GM20000 (cell line): ENCODE measurements at regions not wholly inside any gene's neighbourhood (a gene's known extent, or its start where the extent isn't known, plus 50 kb on each side); places are given as distances from the start of the nearest gene placed in this dataset.

Source experiments
- DNase-seq: peaks from one replicate; pipeline ENCODE4 v3.0.0; 2012; ENCODE audit warnings: low spot score
- CTCF ChIP-seq: IDR thresholded peaks from 2 replicates; pipeline ENCODE4 v1.5.1; 2012; ENCODE audit warnings: mild to moderate bottlenecking, control low read depth; ENCODE audit errors: extremely low read depth, missing control alignments

- no peak for DNase-seq
- no peak for TF ChIP-seq CTCF
These were observed 304.1 kb upstream of the COBL start for GRCh38 chr7:51620706-51621105.

DNA sequence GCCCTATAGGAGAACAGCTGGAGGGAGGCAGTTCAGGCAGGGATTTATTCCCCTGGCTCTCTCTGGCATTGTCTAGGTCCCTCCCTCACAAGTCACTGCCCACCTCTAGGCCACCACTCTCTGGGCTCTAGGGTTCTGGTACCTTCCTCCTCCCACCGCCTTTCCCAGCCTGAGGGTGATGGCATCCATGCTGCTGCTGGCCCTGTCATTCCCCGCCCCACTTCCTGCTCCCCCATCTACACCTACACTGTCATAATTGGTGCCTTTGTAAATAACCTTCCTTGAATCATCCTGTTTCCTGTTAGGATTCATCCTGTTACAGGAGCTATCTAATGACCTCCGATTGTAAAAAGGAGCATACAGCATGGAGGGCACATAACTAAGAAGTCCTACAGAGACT is 303.3 kb upstream of the COBL start:
- no peak for DNase-seq
- no peak for TF ChIP-seq CTCF

DNA sequence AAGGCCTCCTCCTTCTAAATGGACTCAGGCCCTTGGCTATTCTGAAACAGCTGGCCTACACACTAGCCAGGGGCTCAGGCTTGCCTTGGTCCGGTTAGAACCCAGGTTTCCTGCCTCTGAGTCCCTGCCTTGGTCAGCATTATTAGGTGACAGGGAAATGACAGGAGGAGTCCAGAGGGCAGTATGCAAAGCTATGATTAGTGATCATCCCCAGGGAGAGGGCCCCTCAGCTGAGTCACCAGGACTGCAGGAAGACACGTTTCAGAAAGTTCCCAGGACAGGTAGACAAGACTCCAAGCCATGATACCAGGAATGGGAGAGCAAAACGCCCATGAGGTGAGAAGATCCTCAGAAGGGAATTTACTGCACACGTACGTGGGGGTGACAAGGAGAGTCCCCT is 301.1 kb upstream of the COBL start:
- no peak for TF ChIP-seq CTCF
- no peak for DNase-seq

- no peak for TF ChIP-seq CTCF
- no peak for DNase-seq
These were observed 297.3 kb upstream of the COBL start for GRCh38 chr7:51613911-51614357.

DNA sequence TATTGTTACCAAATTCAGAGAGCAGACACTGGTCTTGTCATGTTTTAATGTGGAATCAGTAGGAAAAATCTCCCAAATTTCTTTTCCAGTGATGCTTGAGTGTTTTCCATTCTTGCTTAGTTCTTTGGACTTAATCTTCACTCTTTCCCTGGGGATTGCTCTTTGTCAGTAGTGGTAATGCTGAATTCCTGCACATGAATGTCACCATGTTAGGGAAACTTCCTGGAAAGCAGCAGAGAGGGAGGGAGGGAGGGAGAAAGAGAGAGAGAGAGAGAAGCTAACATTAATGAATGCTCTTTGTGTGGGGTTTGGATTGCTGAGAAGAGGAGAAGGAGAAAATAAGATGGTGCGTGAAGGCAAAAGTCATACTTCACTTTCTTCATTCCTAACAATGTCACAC is 295.3 kb upstream of the COBL start:
- no peak for TF ChIP-seq CTCF
- DNase-seq = no peak

DNA sequence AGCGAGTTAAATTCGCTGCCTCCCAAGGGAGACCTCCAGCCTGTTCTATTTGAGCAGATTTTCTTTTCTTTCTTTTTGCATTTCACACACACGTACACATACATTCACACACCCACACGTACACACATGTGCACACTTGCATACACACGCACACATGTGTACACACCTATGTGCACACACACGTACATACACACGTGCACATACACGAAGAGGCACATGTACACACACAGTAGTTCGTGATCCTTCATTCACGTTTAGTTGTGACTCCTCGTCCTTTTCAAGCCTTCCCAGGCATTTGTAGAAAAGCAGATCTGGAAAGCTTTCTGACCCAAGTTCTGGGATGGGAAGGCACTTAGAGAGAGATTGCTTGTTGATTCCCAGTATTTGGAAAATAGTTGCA is 290.8 kb upstream of the COBL start:
- no peak for DNase-seq
- no peak for TF ChIP-seq CTCF

DNA sequence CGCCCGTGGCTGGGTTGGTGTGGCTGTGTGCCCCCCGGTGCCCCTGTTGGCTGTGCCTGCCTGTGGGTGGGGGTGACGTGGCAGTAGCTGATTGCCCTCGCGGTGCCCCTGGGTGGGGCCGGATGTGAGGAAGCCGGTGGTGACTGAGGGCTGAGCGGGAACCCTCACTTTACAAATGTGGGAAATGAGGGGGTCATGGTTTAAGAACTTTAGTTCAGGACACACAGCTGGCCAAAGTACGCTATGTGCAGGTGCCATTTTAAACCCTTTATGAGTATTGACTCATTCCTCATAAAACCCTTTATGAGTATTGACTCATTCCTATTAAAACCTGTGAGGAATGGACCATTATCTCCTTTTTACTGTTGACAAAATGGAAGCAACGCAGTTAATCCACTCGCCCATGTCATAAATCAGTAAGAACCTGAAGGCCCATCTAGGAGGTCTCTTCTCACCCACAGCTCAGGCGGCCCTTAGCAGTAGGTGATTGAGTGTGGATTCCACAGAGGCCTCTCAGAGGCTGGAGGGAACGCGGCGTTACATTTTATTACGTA is 290.1 kb upstream of the COBL start:
- TF ChIP-seq CTCF = no peak
- no peak for DNase-seq

- no peak for TF ChIP-seq CTCF
- no peak for DNase-seq
These were observed 285.8 kb upstream of the COBL start for GRCh38 chr7:51602376-51602775.
